ENCODE measurements at regions not wholly inside any gene's neighbourhood (a gene's known extent, or its start where the extent isn't known, plus 50 kb on each side); places are given as distances from the start of the nearest gene placed in this dataset.

GRCh38 chr9:107815782-107816560 is 326.4 kb upstream of the KLF4 start:
- intact Hi-C loops (cut with DNase I) = no loop called here
- H3K4me1 ChIP-seq (ENCODE audit: insufficient read depth) = peaks cover 2% of the 10 kb centered on the region
- DNase-seq = no peak
- no peaks in the 10 kb centered on the region for H3K9me3 ChIP-seq
- H3K27me3 ChIP-seq = no peaks in the 10 kb centered on the region
- H3K4me3 ChIP-seq = no peak overlapping the region
- no peaks in the 10 kb centered on the region for H3K36me3 ChIP-seq
- 81 to 87% (median 81%) methylated on average over 6 of the region's 6 CpGs for WGBS, 3 donors
- H3K27ac ChIP-seq = no peak overlapping the region
- TF ChIP-seq POLR2A (IDR thresholded peaks at IDR 0.05) = no peak
- no peak for TF ChIP-seq EP300 (IDR thresholded peaks at IDR 0.05)
- TF ChIP-seq, protein P1, sequence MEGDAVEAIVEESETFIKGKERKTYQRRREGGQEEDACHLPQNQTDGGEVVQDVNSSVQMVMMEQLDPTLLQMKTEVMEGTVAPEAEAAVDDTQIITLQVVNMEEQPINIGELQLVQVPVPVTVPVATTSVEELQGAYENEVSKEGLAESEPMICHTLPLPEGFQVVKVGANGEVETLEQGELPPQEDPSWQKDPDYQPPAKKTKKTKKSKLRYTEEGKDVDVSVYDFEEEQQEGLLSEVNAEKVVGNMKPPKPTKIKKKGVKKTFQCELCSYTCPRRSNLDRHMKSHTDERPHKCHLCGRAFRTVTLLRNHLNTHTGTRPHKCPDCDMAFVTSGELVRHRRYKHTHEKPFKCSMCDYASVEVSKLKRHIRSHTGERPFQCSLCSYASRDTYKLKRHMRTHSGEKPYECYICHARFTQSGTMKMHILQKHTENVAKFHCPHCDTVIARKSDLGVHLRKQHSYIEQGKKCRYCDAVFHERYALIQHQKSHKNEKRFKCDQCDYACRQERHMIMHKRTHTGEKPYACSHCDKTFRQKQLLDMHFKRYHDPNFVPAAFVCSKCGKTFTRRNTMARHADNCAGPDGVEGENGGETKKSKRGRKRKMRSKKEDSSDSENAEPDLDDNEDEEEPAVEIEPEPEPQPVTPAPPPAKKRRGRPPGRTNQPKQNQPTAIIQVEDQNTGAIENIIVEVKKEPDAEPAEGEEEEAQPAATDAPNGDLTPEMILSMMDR (IDR thresholded peaks at IDR 0.05) = no peak

- Histone ChIP-seq H3K4me3 (no peak overlapping the region), H3K4me1 (ENCODE audit: insufficient read depth) (peaks cover 1% of the 10 kb centered on the region), H3K27ac (no peak overlapping the region), H3K36me3 (no peaks in the 10 kb centered on the region), H3K9me3 (no peaks in the 10 kb centered on the region), H3K27me3 (no peaks in the 10 kb centered on the region)
- 96 to 97% (median 96%) methylated on average over 6 of the region's 6 CpGs for WGBS, 3 donors
- TF ChIP-seq POLR2A (IDR thresholded peaks at IDR 0.05) (no peak), EP300 (IDR thresholded peaks at IDR 0.05) (no peak)
- TF ChIP-seq, protein P1 (IDR thresholded peaks at IDR 0.05) = no peak
- no peak for DNase-seq
- intact Hi-C loops (cut with DNase I) = no loop called here
These were observed 323.7 kb upstream of the KLF4 start for GRCh38 chr9:107813287-107813686.

DNA sequence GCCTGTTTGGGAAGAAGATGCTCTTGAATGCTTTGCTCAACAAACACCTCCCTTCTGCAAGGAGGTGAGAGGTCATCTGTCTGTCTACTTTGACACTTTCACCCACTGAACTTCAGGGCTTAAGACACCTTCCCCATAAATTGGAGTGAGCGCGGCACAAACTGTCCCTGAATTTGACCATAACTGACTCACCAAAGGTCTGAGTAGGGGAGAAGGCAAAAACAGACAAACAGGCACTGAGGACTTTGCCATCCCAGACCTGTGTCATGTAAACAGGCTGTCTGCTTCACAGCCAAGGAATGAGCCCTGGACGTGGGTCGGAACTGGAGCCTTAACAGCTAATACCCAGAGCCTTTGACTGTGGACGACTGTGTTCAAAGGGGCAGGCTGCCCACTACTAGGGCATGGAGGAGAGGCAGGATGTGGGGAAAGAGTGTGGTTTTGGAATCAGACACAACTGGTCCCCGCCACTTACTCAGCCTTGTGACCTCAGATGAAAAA is 320.9 kb upstream of the KLF4 start:
- 84 to 86% (median 84%) methylated on average over 6 of the region's 6 CpGs for WGBS, 3 donors
- TF ChIP-seq, protein P1 (IDR thresholded peaks at IDR 0.05) = no peak
- TF ChIP-seq POLR2A (IDR thresholded peaks at IDR 0.05) = no peak
- no peak for TF ChIP-seq EP300 (IDR thresholded peaks at IDR 0.05)
- H3K27ac ChIP-seq = no peak overlapping the region
- peaks cover 1% of the 10 kb centered on the region for H3K4me1 ChIP-seq (ENCODE audit: insufficient read depth)
- H3K4me3 ChIP-seq = no peak overlapping the region
- H3K36me3 ChIP-seq = no peaks in the 10 kb centered on the region
- H3K27me3 ChIP-seq = no peaks in the 10 kb centered on the region
- no peaks in the 10 kb centered on the region for H3K9me3 ChIP-seq
- no peak for DNase-seq
- intact Hi-C loops (cut with DNase I) = no loop called here

GRCh38 chr9:107809871-107810460 is 320.4 kb upstream of the KLF4 start:
- intact Hi-C loops (cut with DNase I) = no loop called here
- H3K36me3 ChIP-seq = no peaks in the 10 kb centered on the region
- no peak overlapping the region for H3K4me3 ChIP-seq
- WGBS, 3 donors = 47 to 56% (median 52%) methylated on average over 5 of the region's 5 CpGs
- H3K27me3 ChIP-seq = no peaks in the 10 kb centered on the region
- no peak for DNase-seq
- H3K27ac ChIP-seq = no peak overlapping the region
- TF ChIP-seq EP300 (IDR thresholded peaks at IDR 0.05) (no peak), POLR2A (IDR thresholded peaks at IDR 0.05) (no peak)
- TF ChIP-seq, protein P1 (IDR thresholded peaks at IDR 0.05) = no peak
- H3K4me1 ChIP-seq (ENCODE audit: insufficient read depth) = peaks cover 1% of the 10 kb centered on the region
- H3K9me3 ChIP-seq = no peaks in the 10 kb centered on the region
